Nephron (organoid): ENCODE measurements at regions not wholly inside any gene's neighbourhood (a gene's known extent, or its start where the extent isn't known, plus 50 kb on each side); places are given as distances from the start of the nearest gene placed in this dataset.

Experiments
- H3K27ac Mint-ChIP-seq, 3 experiments: 2 replicates each; pipeline ENCODE4 v1.8.0; 2020; ENCODE audit warnings: mixed read lengths in 3 of 3, mild to moderate bottlenecking in 2 of 3, moderate library complexity in 1 of 3
- H3K27me3 Mint-ChIP-seq: 2 replicates; pipeline ENCODE4 v1.8.0; 2021; ENCODE audit warnings: low read depth, mild to moderate bottlenecking, moderate library complexity, mixed read lengths
- H3K36me3 Mint-ChIP-seq: 2 replicates; pipeline ENCODE4 v1.8.0; 2020; ENCODE audit warnings: low read depth, mixed read lengths
- H3K4me1 Mint-ChIP-seq: 2 replicates; pipeline ENCODE4 v1.8.0; 2020; ENCODE audit warnings: mixed read lengths
- H3K4me3 Mint-ChIP-seq, 3 experiments: 2 replicates each; pipeline ENCODE4 v1.8.0; 2020; ENCODE audit warnings: mild to moderate bottlenecking in 3 of 3, mixed read lengths in 3 of 3, moderate library complexity in 2 of 3
- H3K9me3 Mint-ChIP-seq: 2 replicates; pipeline ENCODE4 v1.8.0; 2020; ENCODE audit warnings: mixed read lengths
- CTCF ChIP-seq, 3 experiments: fragments of 200-600 bp; sonication (generic); IDR thresholded peaks; one replicate each; pipeline ENCODE4 v1.5.0; 2021; ENCODE audit warnings: antibody characterized with exemption in 3 of 3; ENCODE audit not compliant: unreplicated experiment in 3 of 3

- H3K36me3 Mint-ChIP-seq: no peaks in the 10 kb centered on the region
- H3K27ac Mint-ChIP-seq: no peak overlapping the region
- no peak for TF ChIP-seq CTCF (IDR thresholded peaks at IDR 0.05; ENCODE audit: unreplicated experiment in 3 of 3)
- H3K4me1 Mint-ChIP-seq: no peaks in the 10 kb centered on the region
- no peaks in the 10 kb centered on the region for H3K9me3 Mint-ChIP-seq
- no peak overlapping the region for H3K4me3 Mint-ChIP-seq
- no peaks in the 10 kb centered on the region for H3K27me3 Mint-ChIP-seq
These were observed 148.6 kb downstream of the ASCL1 start for GRCh38 chr12:103105971-103106597.

GRCh38 chr12:103109861-103110260 is 152.4 kb downstream of the ASCL1 start:
- H3K4me3 Mint-ChIP-seq: no peak overlapping the region
- no peak for TF ChIP-seq CTCF (IDR thresholded peaks at IDR 0.05; ENCODE audit: unreplicated experiment in 3 of 3)
- H3K27ac Mint-ChIP-seq: no peak overlapping the region
- no peaks in the 10 kb centered on the region for H3K4me1 Mint-ChIP-seq
- H3K9me3 Mint-ChIP-seq: no peaks in the 10 kb centered on the region
- H3K27me3 Mint-ChIP-seq: no peaks in the 10 kb centered on the region
- no peaks in the 10 kb centered on the region for H3K36me3 Mint-ChIP-seq

- H3K4me1 Mint-ChIP-seq: no peaks in the 10 kb centered on the region
- H3K4me3 Mint-ChIP-seq: no peak overlapping the region
- TF ChIP-seq CTCF (IDR thresholded peaks at IDR 0.05; ENCODE audit: unreplicated experiment in 3 of 3): no peak
- H3K9me3 Mint-ChIP-seq: no peaks in the 10 kb centered on the region
- H3K27me3 Mint-ChIP-seq: no peaks in the 10 kb centered on the region
- no peak overlapping the region for H3K27ac Mint-ChIP-seq
- H3K36me3 Mint-ChIP-seq: no peaks in the 10 kb centered on the region
These were observed 157.0 kb downstream of the ASCL1 start for GRCh38 chr12:103114296-103115055.

GRCh38 chr12:103128862-103129501 is 171.5 kb downstream of the ASCL1 start:
- Mint-ChIP-seq H3K27ac (no peak overlapping the region), H3K4me1 (no peaks in the 10 kb centered on the region), H3K27me3 (no peaks in the 10 kb centered on the region), H3K9me3 (peaks cover 7% of the 10 kb centered on the region), H3K36me3 (no peaks in the 10 kb centered on the region), H3K4me3 (no peak overlapping the region)
- TF ChIP-seq CTCF (IDR thresholded peaks at IDR 0.05; ENCODE audit: unreplicated experiment in 3 of 3): no peak

GRCh38 chr12:103130564-103130963 is 173.1 kb downstream of the ASCL1 start:
- H3K4me1 Mint-ChIP-seq: no peaks in the 10 kb centered on the region
- H3K4me3 Mint-ChIP-seq: no peak overlapping the region
- H3K36me3 Mint-ChIP-seq: no peaks in the 10 kb centered on the region
- peaks cover 7% of the 10 kb centered on the region for H3K9me3 Mint-ChIP-seq
- TF ChIP-seq CTCF (IDR thresholded peaks at IDR 0.05; ENCODE audit: unreplicated experiment in 3 of 3): no peak
- no peaks in the 10 kb centered on the region for H3K27me3 Mint-ChIP-seq
- H3K27ac Mint-ChIP-seq: no peak overlapping the region
